GM12892 (cell line): ENCODE measurements at regions not wholly inside any gene's neighbourhood (a gene's known extent, or its start where the extent isn't known, plus 50 kb on each side); places are given as distances from the start of the nearest gene placed in this dataset.

Experiments used
- POLR2A ChIP-seq: IDR thresholded peaks from 2 replicates; pipeline ENCODE4 v1.6.1; 2011; ENCODE audit warnings: low read depth, low read length, control low read depth
- POLR2AphosphoS5 ChIP-seq: IDR thresholded peaks from 2 replicates; pipeline ENCODE4 v1.6.1; 2011; ENCODE audit warnings: low read depth, low read length, control low read depth
- TAF1 ChIP-seq: IDR thresholded peaks from 2 replicates; pipeline ENCODE4 v1.6.1; 2011; ENCODE audit warnings: low read depth, mild to moderate bottlenecking, control low read depth, low read length, borderline replicate concordance

GRCh38 chr11:24406980-24407379 is 89.9 kb upstream of the LUZP2 start:
- TF ChIP-seq POLR2AphosphoS5 (no peak), TAF1 (no peak), POLR2A (no peak)
